NCI-H748 (cell line): ENCODE measurements at regions not wholly inside any gene's neighbourhood (a gene's known extent, or its start where the extent isn't known, plus 50 kb on each side); places are given as distances from the start of the nearest gene placed in this dataset.
A peak's percentile ranks its signal among the peaks of the same experiment; 100 is the strongest.

ENCODE experiments used
- DNase-seq: peaks from one replicate; lab custom pipeline; 2025; ENCODE audit not compliant: unreplicated experiment; lab: John Stamatoyannopoulos, UW

DNA sequence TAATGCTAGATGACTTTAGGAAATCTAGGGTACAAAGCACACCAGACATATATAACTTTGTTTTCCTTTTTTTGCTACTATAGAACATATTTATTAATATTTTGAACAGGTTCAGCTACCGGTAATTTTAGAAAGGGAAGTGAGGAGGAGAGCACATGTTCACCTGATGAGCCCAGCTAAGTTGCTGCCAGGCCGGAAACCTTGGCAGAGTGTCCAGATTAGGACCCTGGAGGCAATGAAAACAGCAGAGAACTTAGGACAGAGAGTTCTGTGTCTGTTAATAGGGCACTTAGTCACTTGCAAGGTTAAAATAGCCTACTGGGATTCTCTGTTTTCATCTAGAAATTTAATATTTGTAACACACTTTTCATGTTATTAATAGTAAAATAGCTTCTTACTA lies 348.9 kb upstream of the CPEB2 start:
- DNase-seq: no peak

DNA sequence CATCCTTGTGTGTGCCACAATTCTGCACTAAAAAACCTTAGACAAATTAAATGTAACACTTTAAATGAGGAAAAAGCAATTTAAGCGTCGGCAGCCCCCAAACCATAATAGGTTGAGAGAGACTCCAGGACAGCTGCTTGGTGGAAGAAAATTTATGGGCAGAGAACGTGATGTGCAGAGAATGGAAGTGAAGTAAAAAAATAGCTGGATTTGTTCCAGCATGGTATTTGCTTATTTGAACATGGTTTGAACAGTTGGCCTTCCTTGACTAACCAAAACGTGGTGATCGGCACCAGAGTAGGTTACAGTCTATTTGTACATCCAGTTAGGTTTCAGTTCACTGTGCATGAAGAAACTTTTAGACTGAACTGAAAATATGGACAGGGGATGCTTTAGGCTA lies 343.0 kb upstream of the CPEB2 start:
- peak; percentile 31 for DNase-seq

DNA sequence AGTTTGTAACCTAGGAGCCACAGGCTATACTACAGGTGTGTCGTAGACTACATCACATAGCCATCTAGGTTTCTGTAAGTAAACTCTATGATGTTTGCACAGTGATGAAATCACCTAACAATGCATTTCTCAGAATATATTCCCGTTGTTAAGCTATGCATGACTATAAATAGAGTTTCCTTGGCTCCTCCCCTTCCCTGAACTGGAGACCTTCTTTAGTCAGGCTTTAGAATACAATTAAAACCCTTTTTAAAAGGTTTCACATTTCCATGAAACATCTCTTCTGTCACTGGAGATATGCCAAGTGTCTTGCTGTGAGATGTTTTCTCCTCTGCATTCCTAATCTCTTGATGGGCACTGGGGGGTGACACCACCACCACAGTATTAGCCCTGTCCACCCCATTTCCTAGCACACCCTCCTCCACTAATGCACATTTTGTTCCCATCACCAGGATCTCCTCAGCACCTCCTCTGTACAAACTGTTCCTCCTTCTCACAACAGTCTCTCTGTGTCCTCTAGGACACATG lies 334.6 kb upstream of the CPEB2 start:
- DNase-seq: peak; percentile 35

DNA sequence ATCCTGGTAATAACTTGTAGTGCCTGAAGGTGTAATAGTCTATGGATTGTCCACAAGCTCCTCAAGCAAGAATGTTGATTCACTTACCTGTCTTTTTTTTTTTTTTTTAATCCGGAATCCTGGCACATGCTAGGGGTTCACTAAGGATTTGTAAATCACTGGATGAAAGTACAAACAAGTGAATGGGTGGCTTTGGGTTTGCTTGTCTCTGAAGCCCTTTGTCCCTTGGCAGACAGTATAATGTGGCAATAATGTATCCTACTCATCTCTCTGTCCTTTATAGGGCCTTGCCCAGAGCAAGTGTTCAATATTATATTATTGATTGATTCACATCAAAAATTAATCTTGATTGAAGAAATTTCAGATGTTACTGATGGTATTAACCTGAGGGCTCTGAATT lies 334.0 kb upstream of the CPEB2 start:
- no peak for DNase-seq

DNA sequence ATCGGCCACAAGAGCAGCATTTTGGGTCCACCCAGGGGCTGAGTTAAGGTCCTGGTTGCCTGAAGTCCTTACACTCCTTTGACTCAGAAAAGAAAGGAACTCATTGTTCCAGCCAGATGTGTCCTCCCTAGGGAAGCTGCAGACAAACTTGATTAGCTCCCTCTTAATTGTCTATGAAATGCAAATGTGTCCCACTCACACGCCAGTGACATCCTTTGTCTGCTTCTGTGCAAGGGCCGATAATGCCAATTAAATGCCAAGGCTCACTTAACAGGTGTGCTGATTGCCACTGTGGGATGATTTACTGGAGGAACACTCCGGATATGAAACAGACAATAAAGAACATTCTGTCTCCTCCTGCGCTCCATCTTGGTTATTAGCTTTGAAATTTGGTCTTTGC lies 332.9 kb upstream of the CPEB2 start:
- no peak for DNase-seq

DNA sequence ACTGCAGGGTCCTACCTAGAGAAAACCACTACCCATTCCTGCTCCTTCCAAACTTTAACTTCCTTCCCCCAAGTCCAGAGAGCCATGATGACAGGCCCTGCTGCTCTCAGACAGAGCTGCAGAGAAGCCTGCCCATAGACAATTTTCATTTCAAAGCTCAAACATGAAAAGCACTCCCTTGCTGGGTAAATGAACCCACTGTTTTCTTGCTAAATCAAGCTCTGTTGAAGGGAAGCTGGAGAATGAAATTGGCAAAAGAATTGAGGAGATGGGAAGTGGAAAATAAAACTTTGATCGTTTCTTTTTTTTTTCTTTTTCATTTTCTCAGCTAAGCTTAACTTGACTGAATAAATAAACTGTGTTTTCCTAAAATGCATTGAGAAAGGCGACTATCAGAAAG lies 331.1 kb upstream of the CPEB2 start:
- DNase-seq: peak; percentile 29

DNA sequence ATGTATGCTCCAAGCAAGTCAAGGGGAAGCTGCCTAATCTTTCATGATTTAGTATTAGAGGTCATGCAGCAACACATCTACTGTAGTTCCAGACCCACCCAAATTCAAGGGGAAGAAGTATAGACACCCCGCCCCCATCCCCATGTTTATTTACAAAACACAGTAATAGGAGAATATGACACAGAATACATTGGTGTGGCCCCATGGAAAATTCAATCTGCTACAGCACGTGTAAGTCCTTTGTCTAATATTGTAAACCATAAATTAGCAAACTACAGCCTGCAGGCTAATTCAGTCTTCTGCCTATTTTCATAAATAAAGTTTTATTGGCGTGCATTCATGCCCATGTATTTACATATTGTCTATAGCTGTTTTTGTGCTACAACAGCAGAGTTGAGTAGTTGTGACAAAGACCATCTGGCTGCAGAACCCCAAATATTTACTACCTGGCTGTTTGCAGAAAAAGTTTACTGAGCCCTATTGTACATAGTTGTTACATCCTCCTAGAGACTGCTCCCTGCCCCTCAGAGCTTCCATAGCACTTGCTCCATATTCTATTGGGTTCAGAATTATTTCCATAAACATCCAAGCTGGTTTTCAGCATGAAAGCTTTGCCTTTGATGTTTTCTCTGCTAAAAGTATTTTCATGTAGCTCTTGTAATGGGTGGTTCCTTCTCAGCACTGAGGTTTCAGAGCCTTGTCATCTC lies 326.8 kb upstream of the CPEB2 start:
- peak; percentile 58 for DNase-seq

DNA sequence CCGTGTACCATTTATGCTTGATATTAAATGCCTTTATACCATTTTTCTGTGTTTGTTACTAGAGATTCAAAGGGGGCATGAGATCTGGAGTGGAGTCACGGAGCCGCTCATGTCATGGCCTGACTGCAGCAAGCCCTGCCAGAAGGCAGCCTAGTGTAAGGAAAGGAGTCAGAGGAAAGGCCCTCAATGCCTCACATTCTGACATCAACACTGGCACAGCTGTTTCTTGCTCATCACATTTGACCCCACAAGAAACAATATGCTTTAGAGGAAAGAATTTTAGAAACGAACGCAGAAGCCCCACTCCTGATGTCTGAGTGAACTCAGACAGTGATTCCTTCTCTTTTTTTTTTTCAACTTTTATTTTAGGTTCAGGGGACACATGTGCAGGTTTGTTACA lies 322.4 kb upstream of the CPEB2 start:
- no peak for DNase-seq

DNA sequence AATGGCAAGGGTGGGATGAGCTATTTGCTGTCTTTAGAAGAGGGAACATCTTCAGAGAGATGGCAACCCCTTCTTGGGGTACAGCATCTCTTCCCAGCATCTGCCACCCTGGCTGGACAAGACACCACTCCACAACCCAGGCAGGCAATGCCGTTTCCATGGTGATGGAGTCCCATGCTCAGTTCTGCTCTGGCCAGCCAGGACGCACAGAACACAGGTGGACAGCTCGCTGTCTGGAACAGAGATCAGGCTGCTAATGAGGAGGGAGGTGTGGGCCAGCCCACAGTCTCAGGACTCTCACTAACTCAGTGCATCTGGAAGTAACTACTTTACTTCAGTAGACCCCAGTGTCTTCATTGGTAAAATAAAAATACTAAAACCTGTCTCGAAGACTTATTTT lies 321.0 kb upstream of the CPEB2 start:
- peak; percentile 20 for DNase-seq

DNA sequence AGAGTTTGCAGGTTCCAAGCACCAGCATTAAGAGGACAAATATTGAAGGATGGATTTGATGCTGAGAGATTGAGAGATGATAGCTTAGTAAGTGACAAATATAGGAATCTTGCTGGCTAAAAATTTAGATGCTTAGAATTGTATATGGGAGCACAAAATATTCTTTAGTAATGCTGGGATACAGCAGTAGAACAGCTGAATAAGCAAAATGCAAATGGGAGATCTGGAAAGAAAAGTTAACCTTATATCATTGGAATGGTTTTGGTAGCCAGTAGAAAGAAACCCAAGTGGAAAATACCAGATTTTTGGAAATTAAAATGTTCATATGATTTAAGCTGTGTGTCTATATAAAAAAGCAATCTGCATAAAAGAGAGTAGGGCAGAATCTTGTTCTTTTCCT lies 308.6 kb upstream of the CPEB2 start:
- DNase-seq: no peak

DNA sequence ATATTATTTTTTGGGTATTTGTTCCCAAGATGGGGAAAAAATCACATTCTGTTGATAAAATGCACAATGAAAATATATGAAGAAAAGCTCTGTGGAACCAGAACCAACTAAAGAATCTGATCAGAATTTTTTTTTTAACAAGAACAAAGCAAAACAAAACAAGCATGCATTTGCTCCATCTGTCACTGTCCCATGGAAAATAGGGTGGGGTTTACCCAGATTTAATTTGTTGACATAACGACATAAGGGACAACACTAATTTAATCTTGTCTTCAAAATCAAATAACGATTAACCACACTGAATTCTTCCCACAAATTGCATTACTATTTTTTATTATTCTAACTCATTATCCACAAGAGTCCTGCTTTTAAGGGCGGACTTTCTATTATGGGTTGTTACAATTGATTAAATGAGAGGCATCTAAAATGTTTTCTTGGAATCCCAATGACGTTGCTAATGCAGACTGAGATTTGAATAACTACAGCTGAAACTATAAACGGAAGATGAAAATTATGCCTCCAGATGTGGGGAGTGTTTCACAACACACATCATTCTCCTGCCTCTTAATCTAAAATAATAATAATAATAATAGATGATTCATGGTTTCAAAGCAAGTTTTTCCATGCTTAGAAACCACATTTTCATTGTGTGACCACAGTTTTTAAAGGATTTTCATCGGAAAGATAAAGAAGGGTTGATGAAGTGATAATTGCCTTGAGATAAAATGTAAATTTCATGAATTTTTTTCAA lies 307.0 kb upstream of the CPEB2 start:
- peak; percentile 78 for DNase-seq

DNA sequence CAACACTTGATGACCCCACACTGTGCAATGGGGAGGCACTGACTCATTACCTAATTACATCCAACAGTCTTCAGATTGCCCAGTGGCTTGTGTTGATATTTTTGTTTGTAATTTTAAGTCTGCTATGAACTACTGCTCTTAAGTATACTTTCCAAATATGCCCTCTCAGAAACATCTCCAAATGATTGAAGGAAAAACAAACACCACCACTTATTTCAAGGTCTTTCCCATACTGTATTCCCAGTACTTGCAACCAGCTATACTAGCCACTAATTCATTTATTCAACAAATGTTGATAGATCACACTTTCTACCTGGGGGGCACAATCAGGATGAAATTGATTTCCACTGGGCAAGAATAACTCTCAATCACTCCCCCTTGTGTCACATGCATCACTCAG lies 302.2 kb upstream of the CPEB2 start:
- no peak for DNase-seq

DNA sequence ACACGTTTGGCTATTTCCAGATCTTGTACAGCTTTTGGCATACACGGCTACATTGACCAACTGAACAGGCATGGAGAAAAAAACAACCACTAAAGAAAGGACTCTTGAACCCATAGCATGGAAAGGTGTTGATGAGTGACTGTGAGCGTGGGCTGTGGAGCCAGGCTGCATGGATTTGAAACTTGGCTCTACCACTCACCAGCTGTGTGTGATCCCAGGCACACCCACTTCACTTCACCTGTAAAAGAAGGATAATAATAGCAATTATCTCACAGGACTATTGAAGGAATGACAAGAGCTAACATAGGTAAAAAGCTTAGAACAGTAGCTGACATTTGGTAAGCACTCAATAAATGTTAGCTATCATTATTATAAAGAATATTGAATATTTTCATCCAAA lies 301.7 kb upstream of the CPEB2 start:
- peak; percentile 84 for DNase-seq

DNA sequence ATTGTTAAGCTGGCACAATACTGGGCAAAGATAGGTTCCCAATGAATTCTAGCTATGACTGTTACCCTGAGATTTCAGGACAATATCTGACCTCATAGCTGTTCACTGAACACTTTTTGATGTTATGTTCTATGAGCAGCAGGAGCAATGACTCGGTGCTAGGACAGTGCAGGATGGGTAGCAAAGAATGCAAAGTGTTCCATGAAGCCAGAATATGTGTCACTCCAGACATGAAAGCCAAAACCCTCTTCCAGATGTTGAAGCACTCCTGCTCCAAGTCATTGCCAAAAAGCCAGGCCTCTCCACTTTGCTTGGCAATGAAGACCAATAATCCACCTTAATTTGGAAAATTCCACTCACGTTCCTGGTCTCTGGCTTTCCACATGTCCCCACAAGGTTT lies 300.9 kb upstream of the CPEB2 start:
- DNase-seq: no peak

DNA sequence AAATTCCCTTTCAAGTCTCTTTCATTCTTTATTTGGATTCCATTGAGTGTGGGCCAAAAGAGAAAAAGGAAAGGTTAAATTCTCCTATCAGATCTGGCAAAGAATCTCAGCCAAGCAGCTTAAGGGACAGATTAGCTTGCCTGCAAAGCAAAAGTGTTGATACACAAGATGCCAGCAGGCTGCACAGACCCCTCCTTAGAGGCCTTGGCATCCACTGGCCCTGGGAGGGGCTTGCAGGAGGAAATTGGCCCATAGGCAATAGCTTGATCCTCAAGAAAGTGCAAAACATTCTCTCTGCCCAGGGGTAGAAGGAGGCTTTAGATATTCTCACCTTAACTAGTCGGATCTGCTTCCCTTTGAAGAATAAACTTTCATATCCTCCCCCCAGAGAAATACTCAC lies 300.4 kb upstream of the CPEB2 start:
- DNase-seq: no peak

DNA sequence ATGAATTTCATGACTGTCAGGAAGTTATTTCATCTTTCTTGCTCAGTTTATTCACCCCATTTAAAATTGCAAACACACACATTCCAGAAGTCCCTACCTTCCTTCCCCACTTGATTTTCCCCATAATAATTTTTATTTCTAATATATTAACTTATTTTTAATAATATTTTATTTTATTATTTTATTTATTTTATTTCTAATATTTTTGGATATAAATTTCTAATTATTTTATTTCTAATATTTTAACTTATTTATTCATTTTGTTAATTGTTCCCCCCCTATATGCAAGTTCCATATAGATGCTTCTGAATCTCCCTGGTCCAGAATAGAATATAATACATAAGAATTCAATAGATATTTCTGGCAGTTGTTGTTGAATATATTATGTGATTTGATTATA lies 293.7 kb upstream of the CPEB2 start:
- DNase-seq: no peak

DNA sequence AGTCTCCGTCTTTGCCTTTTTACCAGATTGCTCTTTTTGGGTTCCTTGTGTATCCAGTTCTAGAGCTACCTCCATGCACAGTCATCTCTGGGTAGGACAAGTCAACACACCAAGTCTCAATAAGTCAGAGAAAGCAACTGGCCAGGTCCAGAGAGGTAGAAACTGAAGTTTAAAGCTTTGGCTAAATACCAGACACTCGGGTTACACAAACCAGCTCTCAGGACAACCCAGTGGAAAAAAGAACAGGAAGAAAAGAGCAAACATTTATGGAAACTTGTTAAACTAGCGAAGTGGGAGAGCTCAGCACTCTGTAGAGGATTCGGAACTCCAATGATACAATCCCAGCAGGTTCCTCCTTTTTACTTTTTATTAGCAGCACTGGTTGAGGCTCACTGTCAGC lies 291.0 kb upstream of the CPEB2 start:
- DNase-seq: no peak

DNA sequence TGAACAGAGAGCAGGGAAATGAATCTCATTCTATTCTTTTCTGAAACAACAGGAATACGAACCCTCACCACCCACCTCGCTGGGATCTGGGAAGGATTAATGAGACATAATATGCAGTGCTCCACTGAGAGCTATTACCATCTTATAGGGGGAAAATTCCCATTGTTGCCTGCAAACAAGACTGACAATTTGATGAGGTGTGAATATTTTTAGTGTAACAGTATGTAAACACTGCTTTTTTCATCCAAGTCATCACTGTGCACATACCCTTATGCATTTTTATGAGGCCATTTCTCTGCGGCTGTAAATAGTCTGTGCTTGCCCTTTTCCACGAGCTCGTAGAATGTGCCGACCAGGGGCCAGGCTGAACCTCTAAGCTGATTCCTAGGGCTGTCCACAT lies 285.6 kb upstream of the CPEB2 start:
- DNase-seq: peak; percentile 50

DNA sequence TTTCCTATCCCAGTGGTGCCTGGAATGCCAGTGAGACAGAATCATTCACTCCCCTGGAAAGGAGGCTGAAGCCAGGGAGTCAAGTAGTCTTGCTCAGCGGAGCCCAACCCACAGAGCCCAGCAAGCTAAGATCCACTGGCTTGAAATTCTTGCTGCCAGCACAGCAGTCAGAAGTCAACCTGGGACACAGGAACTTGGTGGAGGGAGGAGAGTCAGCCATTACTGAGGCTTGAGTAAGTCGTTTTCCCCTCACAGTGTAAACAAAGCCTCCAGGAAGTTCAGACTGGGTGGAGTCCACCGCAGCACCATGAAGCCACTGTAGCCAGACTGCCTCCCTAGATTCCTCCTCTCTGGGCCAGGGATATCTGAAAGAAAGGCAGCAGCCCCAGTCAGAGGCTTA lies 283.2 kb upstream of the CPEB2 start:
- DNase-seq: peak; percentile 40

DNA sequence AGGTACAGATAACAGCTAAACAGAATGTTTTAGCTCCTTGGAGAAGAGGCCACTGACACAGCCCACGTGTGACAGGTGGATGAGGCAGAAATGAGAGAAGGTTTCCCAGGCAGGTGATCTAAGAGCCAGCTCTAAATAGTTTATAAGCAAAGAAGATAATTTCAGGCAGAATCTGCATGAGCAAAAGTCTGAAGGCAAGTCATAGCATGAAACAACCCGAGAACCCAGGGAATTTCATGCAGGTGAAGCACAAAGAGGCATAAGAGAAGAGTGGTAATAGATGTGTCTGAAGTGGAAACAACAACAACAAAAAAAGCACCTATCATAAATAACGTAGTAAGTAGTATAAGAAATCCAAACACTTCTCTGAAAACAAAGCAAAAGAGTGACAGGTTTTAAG lies 275.8 kb upstream of the CPEB2 start:
- DNase-seq: no peak

DNA sequence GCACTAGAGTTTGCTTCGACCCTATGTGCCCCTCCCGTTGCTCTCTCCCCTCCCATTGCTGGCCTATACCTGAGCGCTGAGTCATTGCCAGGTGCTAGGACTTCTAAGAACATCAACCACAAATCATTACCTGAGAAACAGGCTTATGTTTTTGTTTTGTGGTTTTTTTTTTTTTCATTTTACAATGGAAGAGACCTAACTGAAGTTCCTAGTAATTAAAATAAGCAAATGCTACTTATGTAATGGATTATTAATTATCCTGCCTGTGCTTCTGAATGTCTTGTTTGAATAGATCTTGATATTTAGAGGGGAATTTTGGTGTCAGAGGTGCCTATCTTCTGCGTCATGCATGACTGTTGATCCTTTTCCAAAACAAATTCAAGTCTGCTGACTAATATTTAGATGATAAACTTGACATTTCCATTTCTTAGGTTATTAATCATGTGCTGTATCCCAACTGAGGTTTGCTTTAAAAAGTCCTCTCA lies 275.4 kb upstream of the CPEB2 start:
- peak; percentile 29 for DNase-seq

DNA sequence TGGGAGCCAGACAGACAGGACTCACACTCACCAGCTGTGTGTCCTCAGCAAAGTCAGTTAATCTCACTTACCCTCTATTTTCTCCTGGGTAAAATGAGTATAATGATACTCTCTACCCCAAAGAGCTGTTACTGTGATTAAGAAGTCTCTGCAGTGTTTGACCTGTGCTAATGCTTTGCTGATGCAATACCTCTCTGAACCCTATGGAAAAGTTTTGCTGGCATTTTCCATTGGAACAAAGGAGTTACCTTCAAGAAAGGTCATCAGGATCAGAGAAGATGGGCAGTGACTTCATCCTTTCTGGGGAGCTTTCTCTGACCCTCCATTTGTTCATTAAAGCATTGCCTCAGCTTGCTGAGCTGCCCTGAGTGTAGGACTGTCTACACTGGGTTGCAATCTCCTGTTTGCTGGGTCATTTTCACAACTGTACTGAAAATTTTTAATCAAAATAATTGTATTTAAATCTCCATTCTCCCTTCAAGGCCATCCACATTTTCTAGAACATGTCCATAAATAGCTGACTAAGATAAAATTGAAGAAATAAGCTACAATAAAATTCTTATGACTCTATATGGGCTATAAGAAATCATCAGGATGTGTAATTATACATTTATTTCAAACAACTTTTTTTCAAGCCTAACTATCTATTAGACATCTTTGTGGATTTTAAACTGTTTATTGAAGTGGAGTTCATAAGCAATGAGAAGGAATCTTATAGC lies 272.8 kb upstream of the CPEB2 start:
- DNase-seq: no peak
